Stimulated activated CD8-positive, alpha-beta memory T cell treated with anti-CD3 and anti-CD28 coated beads, Interleukin-7, amount 100 ng/mL, for 48 hours (primary cell): ENCODE measurements at regions not wholly inside any gene's neighbourhood (a gene's known extent, or its start where the extent isn't known, plus 50 kb on each side); places are given as distances from the start of the nearest gene placed in this dataset.

Experiments used
- DNase-seq, 2 donors: peaks; one replicate each; pipeline ENCODE4 v3.0.0-alpha.2; 2020; ENCODE audit warnings: low read depth in 1 of 2; ENCODE audit errors: extremely low read depth in 1 of 2

DNA sequence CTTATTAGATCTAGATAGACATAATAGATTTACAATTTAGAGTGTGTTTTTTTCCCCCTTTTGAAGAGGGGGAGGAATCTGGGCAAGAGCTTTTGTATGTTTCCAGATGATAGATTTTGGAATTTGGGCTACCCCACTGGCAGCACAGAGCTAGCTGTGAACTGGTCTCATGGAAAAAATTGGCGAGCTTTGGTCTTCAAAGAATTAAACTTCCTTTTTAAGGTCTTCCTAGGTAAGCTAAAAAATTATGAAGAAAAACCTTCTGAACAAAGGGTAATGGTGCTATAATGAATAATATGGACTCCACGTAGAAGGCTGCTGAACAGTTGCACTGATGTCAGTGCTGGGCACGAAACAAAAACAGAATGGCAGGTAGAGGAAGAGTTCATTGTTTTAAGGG lies 109.3 kb downstream of the ZIC5 start:
- DNase-seq = no peak

- no peak for DNase-seq
Measured at GRCh38 chr13:99861771-99862170, 109.8 kb downstream of the ZIC5 start.

GRCh38 chr13:99860745-99861144 lies 110.8 kb downstream of the ZIC5 start:
- DNase-seq = no peak

- DNase-seq = peak; percentile 66 to 67
Measured at GRCh38 chr13:99859178-99860177, 112.1 kb downstream of the ZIC5 start.

- DNase-seq = no peak
Measured at GRCh38 chr13:99857738-99858137, 113.8 kb downstream of the ZIC5 start.

- no peak for DNase-seq
Measured at GRCh38 chr13:99855526-99856420, 115.8 kb downstream of the ZIC5 start.

DNA sequence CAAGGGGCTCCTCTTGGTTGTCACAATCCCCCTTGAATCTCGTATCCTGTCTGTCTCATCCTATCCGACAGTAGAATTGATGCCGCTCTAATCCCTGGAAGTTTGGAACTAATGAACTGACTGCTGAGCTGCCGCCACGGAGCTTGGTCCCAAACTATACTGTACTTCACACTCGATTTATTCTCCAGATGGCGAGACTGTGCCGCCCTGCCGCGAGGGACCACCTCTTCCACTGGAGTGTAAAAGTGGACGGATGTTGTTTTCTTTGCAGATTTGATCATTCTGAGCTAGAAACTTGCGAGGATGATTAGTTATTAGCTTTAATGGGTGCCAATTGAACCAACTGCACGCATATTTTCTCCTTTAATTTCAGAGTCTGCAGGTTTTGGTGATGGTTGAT lies 117.2 kb downstream of the ZIC5 start:
- no peak for DNase-seq

DNA sequence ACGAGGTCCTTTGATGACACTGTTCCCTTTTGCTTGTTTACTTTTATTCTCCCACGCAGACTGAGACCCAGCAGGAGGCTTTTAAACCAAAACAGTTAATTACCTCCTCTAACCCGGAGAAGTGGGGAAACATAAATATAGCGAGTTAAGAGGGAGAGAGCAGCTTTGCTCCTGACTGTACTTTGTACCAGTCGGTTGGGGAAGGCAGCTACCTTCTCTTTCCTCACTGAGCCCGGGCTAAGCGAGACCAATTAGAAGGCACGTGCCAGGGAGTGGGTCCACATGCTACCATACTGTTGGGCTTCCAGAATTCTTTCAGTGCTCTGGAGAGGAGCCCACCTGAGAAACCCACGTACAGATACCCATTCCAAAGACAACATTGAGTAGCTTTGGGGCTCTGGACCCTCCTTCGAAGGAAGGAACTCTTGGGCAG lies 124.2 kb downstream of the ZIC5 start:
- DNase-seq = no peak

- no peak for DNase-seq
Measured at GRCh38 chr13:99845161-99845874, 126.2 kb downstream of the ZIC5 start.

DNA sequence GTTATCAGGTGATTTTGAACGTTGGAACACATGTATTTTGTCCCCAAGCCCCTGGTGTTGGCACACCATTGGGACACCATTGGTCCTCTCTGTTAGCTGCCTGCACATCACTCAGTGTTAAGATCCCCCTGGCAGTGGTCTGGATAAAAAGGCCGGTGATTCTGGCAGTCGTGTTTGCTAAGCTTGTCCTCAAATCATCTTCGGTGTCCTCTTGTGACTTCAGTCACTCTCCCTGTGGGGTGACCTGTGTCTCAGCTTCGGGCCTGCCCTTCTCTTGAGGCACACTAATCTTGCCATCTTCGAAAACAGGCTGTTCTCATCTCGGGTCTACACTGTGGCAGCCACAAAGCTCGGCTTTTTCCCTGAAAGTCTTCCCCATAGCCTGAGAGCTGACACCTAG lies 127.1 kb downstream of the ZIC5 start:
- no peak for DNase-seq

- no peak for DNase-seq
Measured at GRCh38 chr13:99843872-99844271, 127.7 kb downstream of the ZIC5 start.

DNA sequence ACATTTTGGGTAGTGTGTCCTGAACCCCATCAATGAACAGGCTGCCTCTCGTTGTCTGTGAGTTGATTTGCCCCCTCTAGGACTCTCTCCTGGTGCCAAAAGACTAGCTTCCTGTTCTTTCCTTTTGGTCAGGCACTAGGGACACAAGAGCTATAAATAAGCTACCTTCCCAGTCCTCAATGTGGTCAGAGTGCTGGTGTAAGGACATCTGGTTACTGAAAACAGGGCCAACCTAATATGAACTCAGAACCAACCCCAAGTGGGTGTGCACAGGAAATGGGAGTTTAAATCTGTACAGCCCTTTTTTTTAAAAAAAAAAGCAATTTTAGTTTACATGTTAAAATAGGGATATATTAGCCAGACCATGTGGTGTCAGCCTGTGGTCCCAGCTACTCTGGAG lies 129.2 kb downstream of the ZIC5 start:
- DNase-seq = no peak

DNA sequence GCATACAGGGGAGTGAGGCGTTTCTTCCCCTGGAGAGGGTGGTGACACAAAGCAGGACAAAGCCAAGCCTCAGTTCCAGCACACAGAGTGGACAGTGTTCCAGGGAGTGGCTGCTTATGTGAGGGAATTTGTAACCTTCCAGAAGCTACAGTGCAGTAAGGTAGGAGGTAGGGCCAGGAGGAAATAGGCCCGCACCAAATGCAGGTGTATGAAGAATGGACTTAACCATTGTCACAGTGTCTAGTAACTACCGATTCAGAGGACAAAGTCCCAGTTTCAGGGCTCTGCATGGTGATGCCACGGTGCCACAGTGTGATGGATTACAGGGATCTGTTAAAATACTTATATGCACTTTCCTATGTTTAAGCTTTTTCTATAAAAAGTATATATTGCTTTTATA lies 135.3 kb downstream of the ZIC5 start:
- DNase-seq = no peak

GRCh38 chr13:99835442-99835841 lies 136.1 kb downstream of the ZIC5 start:
- no peak for DNase-seq

- no peak for DNase-seq
Measured at GRCh38 chr13:99834246-99834645, 137.3 kb downstream of the ZIC5 start.

- no peak for DNase-seq
Measured at GRCh38 chr13:99832347-99832746, 139.2 kb downstream of the ZIC5 start.

GRCh38 chr13:99830931-99831330 lies 140.6 kb downstream of the ZIC5 start:
- no peak for DNase-seq

GRCh38 chr13:99829593-99830239 lies 141.9 kb downstream of the ZIC5 start:
- no peak for DNase-seq

DNA sequence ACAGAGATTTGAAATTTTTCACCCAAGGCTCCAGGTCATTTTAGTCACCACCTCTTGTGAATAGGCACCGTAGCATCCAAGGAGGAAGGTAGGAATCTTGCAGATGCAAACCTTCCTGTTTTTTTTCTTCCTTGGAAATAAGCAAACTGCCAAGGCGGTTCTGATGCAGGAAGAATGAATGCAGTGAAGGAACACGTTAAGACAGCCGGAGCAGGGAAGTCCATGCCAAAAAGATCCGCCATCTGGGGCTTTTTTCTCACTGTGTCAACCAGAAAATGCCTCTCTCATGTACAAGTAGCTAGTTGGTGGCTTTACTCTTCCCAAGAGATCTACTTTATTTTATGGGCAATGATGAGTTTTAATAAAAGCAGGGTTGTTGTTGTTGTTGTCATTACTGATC lies 142.4 kb downstream of the ZIC5 start:
- DNase-seq = no peak

DNA sequence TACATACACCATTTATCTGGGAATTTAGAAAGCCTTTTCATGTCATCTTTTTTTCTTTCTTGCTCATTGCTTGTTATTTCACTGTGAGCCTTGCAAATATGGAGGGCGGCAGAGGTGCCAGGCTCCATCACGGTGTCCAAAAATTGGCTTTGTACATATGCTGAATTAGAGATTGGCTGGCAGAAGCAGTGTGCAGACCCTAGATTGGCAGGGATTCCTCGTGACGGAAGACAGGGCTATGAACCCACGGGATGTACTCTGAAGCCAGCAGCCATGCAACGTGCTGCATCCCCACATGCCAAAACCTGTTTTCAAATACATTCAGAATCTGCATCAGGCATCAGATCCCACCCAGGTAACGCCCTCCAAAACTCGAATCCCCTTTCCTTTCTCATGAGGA lies 142.8 kb downstream of the ZIC5 start:
- DNase-seq = no peak
